ENCODE measurements at regions not wholly inside any gene's neighbourhood (a gene's known extent, or its start where the extent isn't known, plus 50 kb on each side); places are given as distances from the start of the nearest gene placed in this dataset.

DNA sequence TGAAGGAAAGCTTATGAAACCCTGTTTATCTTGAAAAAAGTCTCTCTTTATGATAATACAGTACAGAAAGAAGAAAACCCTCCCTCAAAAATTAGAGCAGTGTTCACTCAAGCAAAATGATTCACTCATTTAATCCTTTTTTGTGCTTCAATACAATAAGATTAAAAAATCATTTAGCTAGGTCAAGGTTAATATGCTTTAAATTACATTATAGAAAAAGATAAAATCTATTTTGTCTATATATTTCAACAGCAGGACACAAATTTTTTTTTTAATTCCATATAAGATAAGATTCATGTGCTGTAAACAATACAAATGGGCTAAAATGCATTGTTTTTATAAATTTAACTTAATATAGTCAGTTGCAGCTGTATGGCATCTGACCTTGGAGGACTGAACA, 176.9 kb downstream of the KCNE4 start:
- no peak overlapping the region for H2AK5ac ChIP-seq (ENCODE audit: low read length, severe bottlenecking)
- no peak overlapping the region for H3K4me3 ChIP-seq (ENCODE audit: insufficient read depth in 1 of 2, low read depth in 1 of 2, low read length in 2 of 2)
- H3K4me2 ChIP-seq (ENCODE audit: low read length, poor library complexity, severe bottlenecking): no peak overlapping the region
- no peak overlapping the region for H4K8ac ChIP-seq (ENCODE audit: low read length)
- DNase-seq: no peak
- no peak overlapping the region for H3K27ac ChIP-seq (ENCODE audit: low read length, poor library complexity, severe bottlenecking)
- H4K91ac ChIP-seq (ENCODE audit: low read length): no peak overlapping the region
- H2BK12ac ChIP-seq (ENCODE audit: low read length in 2 of 2): no peak overlapping the region
- H3K4me1 ChIP-seq (ENCODE audit: control insufficient read depth, insufficient read depth, low read depth, low read length): no peaks in the 10 kb centered on the region
- no peaks in the 10 kb centered on the region for H3K27me3 ChIP-seq (ENCODE audit: control insufficient read depth in 1 of 2, insufficient read depth in 1 of 2, low read length in 2 of 2)
- H3K9me3 ChIP-seq (ENCODE audit: control insufficient read depth, low read length): no peaks in the 10 kb centered on the region
- no peaks in the 10 kb centered on the region for H3K36me3 ChIP-seq (ENCODE audit: control insufficient read depth in 1 of 2, insufficient read depth in 2 of 2, low read depth in 1 of 2, low read length in 2 of 2)
- H3K9ac ChIP-seq (ENCODE audit: low read length): no peak overlapping the region
- H3K18ac ChIP-seq (ENCODE audit: low read depth in 1 of 2, low read length in 2 of 2): no peak overlapping the region
- no peak overlapping the region for H3K14ac ChIP-seq (ENCODE audit: low read length in 2 of 2)
- no peak overlapping the region for H3K23ac ChIP-seq (ENCODE audit: low read length in 2 of 2)
- no peak overlapping the region for H2BK120ac ChIP-seq (ENCODE audit: low read depth, low read length)
- no peak overlapping the region for H2BK5ac ChIP-seq (ENCODE audit: low read depth, low read length, poor library complexity, severe bottlenecking)
- H3K4ac ChIP-seq (ENCODE audit: low read depth in 1 of 2, low read length in 2 of 2): no peak overlapping the region
- no peak overlapping the region for H2BK15ac ChIP-seq (ENCODE audit: low read depth, poor library complexity, severe bottlenecking)
- H3K79me1 ChIP-seq (replicated peaks; ENCODE audit: low read length, poor library complexity, severe bottlenecking): no peaks in the 10 kb centered on the region
- H2AFZ ChIP-seq (ENCODE audit: low read depth, low read length): no peak overlapping the region

DNA sequence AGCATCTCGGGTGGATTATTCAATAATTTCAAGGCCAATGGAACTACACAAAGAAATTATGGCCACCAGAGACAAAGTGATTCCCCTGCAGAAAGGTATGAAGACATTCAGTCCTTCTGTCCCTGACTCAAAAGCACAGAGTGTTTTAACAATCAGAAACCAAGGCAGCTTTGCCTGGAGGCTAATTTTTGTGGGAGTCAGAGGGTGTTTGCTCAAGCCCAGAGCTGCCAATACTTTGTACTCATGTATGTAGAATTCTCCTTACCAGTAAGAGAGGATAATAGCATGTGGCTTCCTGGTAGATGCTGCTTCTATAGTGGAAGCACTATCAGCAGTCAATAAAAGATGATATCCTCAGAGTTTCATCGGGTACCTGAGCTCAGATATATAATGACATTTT, 178.4 kb downstream of the KCNE4 start:
- Histone ChIP-seq H3K4me2 (ENCODE audit: low read length, poor library complexity, severe bottlenecking) (no peak overlapping the region), H3K4ac (ENCODE audit: low read depth in 1 of 2, low read length in 2 of 2) (no peak overlapping the region), H2BK15ac (ENCODE audit: low read depth, poor library complexity, severe bottlenecking) (no peak overlapping the region), H3K27ac (ENCODE audit: low read length, poor library complexity, severe bottlenecking) (no peak overlapping the region), H3K14ac (ENCODE audit: low read length in 2 of 2) (no peak overlapping the region), H3K9ac (ENCODE audit: low read length) (no peak overlapping the region), H3K4me1 (ENCODE audit: control insufficient read depth, insufficient read depth, low read depth, low read length) (no peaks in the 10 kb centered on the region), H3K4me3 (ENCODE audit: insufficient read depth in 1 of 2, low read depth in 1 of 2, low read length in 2 of 2) (no peak overlapping the region), H2AFZ (ENCODE audit: low read depth, low read length) (no peak overlapping the region), H3K23ac (ENCODE audit: low read length in 2 of 2) (no peak overlapping the region), H4K91ac (ENCODE audit: low read length) (no peak overlapping the region), H3K9me3 (ENCODE audit: control insufficient read depth, low read length) (no peaks in the 10 kb centered on the region), H3K18ac (ENCODE audit: low read depth in 1 of 2, low read length in 2 of 2) (no peak overlapping the region), H2BK12ac (ENCODE audit: low read length in 2 of 2) (no peak overlapping the region), H3K79me1 (replicated peaks; ENCODE audit: low read length, poor library complexity, severe bottlenecking) (no peaks in the 10 kb centered on the region), H4K8ac (ENCODE audit: low read length) (no peak overlapping the region), H2BK120ac (ENCODE audit: low read depth, low read length) (no peak overlapping the region), H2AK5ac (ENCODE audit: low read length, severe bottlenecking) (no peak overlapping the region), H3K36me3 (ENCODE audit: control insufficient read depth in 1 of 2, insufficient read depth in 2 of 2, low read depth in 1 of 2, low read length in 2 of 2) (no peaks in the 10 kb centered on the region), H3K27me3 (ENCODE audit: control insufficient read depth in 1 of 2, insufficient read depth in 1 of 2, low read length in 2 of 2) (no peaks in the 10 kb centered on the region), H2BK5ac (ENCODE audit: low read depth, low read length, poor library complexity, severe bottlenecking) (no peak overlapping the region)
- 96% methylated on average over 1 of the region's 2 CpGs for WGBS
- no peak for DNase-seq

DNA sequence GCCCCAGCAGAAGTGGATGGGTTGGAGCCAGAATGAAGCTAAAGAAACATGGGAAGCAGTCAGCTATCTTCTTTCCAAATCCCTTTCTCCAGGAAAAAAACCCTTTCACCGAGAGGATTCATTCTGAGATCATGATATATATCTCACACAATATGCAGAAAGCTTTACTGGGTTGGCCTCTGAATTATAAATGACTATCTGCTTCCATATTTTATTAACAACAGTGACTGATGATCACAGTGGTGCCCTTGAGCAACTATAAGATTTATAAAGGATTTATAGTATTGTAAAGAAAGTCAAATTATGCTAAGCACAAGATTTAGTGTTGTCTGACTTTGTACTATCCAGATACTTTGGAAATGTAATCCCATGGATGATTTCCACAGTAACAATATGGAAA, 180.3 kb downstream of the KCNE4 start:
- Histone ChIP-seq H3K23ac (ENCODE audit: low read length in 2 of 2) (no peak overlapping the region), H2BK15ac (ENCODE audit: low read depth, poor library complexity, severe bottlenecking) (no peak overlapping the region), H3K36me3 (ENCODE audit: control insufficient read depth in 1 of 2, insufficient read depth in 2 of 2, low read depth in 1 of 2, low read length in 2 of 2) (no peaks in the 10 kb centered on the region), H3K9ac (ENCODE audit: low read length) (no peak overlapping the region), H2BK120ac (ENCODE audit: low read depth, low read length) (no peak overlapping the region), H3K4ac (ENCODE audit: low read depth in 1 of 2, low read length in 2 of 2) (no peak overlapping the region), H2AFZ (ENCODE audit: low read depth, low read length) (no peak overlapping the region), H4K91ac (ENCODE audit: low read length) (no peak overlapping the region), H3K27ac (ENCODE audit: low read length, poor library complexity, severe bottlenecking) (no peak overlapping the region), H3K27me3 (ENCODE audit: control insufficient read depth in 1 of 2, insufficient read depth in 1 of 2, low read length in 2 of 2) (no peaks in the 10 kb centered on the region), H2AK5ac (ENCODE audit: low read length, severe bottlenecking) (no peak overlapping the region), H3K9me3 (ENCODE audit: control insufficient read depth, low read length) (no peaks in the 10 kb centered on the region), H3K79me1 (replicated peaks; ENCODE audit: low read length, poor library complexity, severe bottlenecking) (no peaks in the 10 kb centered on the region), H4K8ac (ENCODE audit: low read length) (no peak overlapping the region), H3K14ac (ENCODE audit: low read length in 2 of 2) (no peak overlapping the region), H2BK5ac (ENCODE audit: low read depth, low read length, poor library complexity, severe bottlenecking) (no peak overlapping the region), H3K4me3 (ENCODE audit: insufficient read depth in 1 of 2, low read depth in 1 of 2, low read length in 2 of 2) (no peak overlapping the region), H3K4me2 (ENCODE audit: low read length, poor library complexity, severe bottlenecking) (no peak overlapping the region), H3K4me1 (ENCODE audit: control insufficient read depth, insufficient read depth, low read depth, low read length) (no peaks in the 10 kb centered on the region), H3K18ac (ENCODE audit: low read depth in 1 of 2, low read length in 2 of 2) (no peak overlapping the region), H2BK12ac (ENCODE audit: low read length in 2 of 2) (no peak overlapping the region)
- WGBS: no CpG with 5 or more reads among the region's 1 CpG
- no peak for DNase-seq

DNA sequence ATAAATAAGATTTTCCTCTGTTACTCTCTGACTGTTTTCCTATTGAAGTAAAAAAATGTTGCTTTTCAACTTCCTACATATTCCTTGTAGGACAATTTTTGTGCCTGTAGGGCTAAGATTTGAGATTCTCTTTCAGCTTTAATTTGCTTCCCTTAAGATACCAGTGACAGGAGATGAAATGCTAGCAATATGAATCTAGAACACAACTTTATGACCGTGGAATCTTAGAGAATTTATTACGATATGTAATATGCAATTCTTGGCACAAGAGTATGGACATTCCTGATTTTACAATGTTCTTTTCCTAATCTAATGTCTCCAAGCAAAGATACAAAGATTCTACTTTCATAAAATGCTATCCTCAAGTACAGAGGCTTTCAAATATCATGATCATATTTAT, 180.9 kb downstream of the KCNE4 start:
- no peaks in the 10 kb centered on the region for H3K9me3 ChIP-seq (ENCODE audit: control insufficient read depth, low read length)
- H3K27me3 ChIP-seq (ENCODE audit: control insufficient read depth in 1 of 2, insufficient read depth in 1 of 2, low read length in 2 of 2): no peaks in the 10 kb centered on the region
- no peaks in the 10 kb centered on the region for H3K79me1 ChIP-seq (replicated peaks; ENCODE audit: low read length, poor library complexity, severe bottlenecking)
- H3K27ac ChIP-seq (ENCODE audit: low read length, poor library complexity, severe bottlenecking): no peak overlapping the region
- H3K4me1 ChIP-seq (ENCODE audit: control insufficient read depth, insufficient read depth, low read depth, low read length): no peaks in the 10 kb centered on the region
- H2BK120ac ChIP-seq (ENCODE audit: low read depth, low read length): no peak overlapping the region
- no peak overlapping the region for H4K91ac ChIP-seq (ENCODE audit: low read length)
- H2AK5ac ChIP-seq (ENCODE audit: low read length, severe bottlenecking): no peak overlapping the region
- H2BK5ac ChIP-seq (ENCODE audit: low read depth, low read length, poor library complexity, severe bottlenecking): no peak overlapping the region
- H2BK12ac ChIP-seq (ENCODE audit: low read length in 2 of 2): no peak overlapping the region
- no peak overlapping the region for H3K18ac ChIP-seq (ENCODE audit: low read depth in 1 of 2, low read length in 2 of 2)
- no CpG with 5 or more reads among the region's 2 CpGs for WGBS
- H2AFZ ChIP-seq (ENCODE audit: low read depth, low read length): no peak overlapping the region
- no peak overlapping the region for H3K23ac ChIP-seq (ENCODE audit: low read length in 2 of 2)
- H2BK15ac ChIP-seq (ENCODE audit: low read depth, poor library complexity, severe bottlenecking): no peak overlapping the region
- no peak overlapping the region for H4K8ac ChIP-seq (ENCODE audit: low read length)
- no peak for DNase-seq
- H3K9ac ChIP-seq (ENCODE audit: low read length): no peak overlapping the region
- H3K4ac ChIP-seq (ENCODE audit: low read depth in 1 of 2, low read length in 2 of 2): no peak overlapping the region
- no peak overlapping the region for H3K4me2 ChIP-seq (ENCODE audit: low read length, poor library complexity, severe bottlenecking)
- no peaks in the 10 kb centered on the region for H3K36me3 ChIP-seq (ENCODE audit: control insufficient read depth in 1 of 2, insufficient read depth in 2 of 2, low read depth in 1 of 2, low read length in 2 of 2)
- H3K14ac ChIP-seq (ENCODE audit: low read length in 2 of 2): no peak overlapping the region
- no peak overlapping the region for H3K4me3 ChIP-seq (ENCODE audit: insufficient read depth in 1 of 2, low read depth in 1 of 2, low read length in 2 of 2)

Data from mesenchymal stem cell (in vitro differentiated cells and primary cell).